GM23338 (cell line): ENCODE measurements at regions not wholly inside any gene's neighbourhood (a gene's known extent, or its start where the extent isn't known, plus 50 kb on each side); places are given as distances from the start of the nearest gene placed in this dataset.

Source experiments
- ATAC-seq: fragments of 200-7000 bp; cut with Tn5 transposase; 3 replicates; pipeline ENCODE4 v1.9.1; 2020
- DNase-seq: peaks from one replicate; pipeline ENCODE4 v3.0.0-alpha.2; 2015; ENCODE audit warnings: low spot score
- H2AFZ ChIP-seq: fragments of 200-600 bp; sonication (generic); 2 replicates; pipeline ENCODE4 v1.8.0; 2016; ENCODE audit warnings: antibody characterized with exemption, mild to moderate bottlenecking, moderate library complexity
- H3F3A ChIP-seq: fragments of 200-600 bp; sonication (generic); replicated peaks from 2 replicates; pipeline ENCODE4 v1.8.0; 2017; ENCODE audit warnings: antibody characterized with exemption, mixed run types, low read depth
- H3K27ac ChIP-seq: fragments of 200-600 bp; sonication (generic); 2 replicates; pipeline ENCODE4 v1.6.1; 2016; ENCODE audit warnings: low read depth
- H3K27me3 ChIP-seq: fragments of 200-600 bp; sonication (generic); 2 replicates; pipeline ENCODE4 v1.8.0; 2016; ENCODE audit warnings: mild to moderate bottlenecking, mixed run types, moderate library complexity; ENCODE audit not compliant: insufficient read depth
- H3K36me3 ChIP-seq: fragments of 200-600 bp; sonication (generic); 2 replicates; pipeline ENCODE4 v1.8.0; 2016; ENCODE audit warnings: mild to moderate bottlenecking; ENCODE audit not compliant: insufficient read depth
- H3K4me1 ChIP-seq: fragments of 200-600 bp; sonication (generic); 2 replicates; pipeline ENCODE4 v1.8.0; 2016; ENCODE audit warnings: mild to moderate bottlenecking, moderate library complexity; ENCODE audit not compliant: insufficient read depth
- H3K4me2 ChIP-seq: fragments of 200-600 bp; sonication (generic); 2 replicates; pipeline ENCODE4 v1.7.1; 2017; ENCODE audit warnings: mixed run types
- H3K4me3 ChIP-seq: fragments of 200-600 bp; sonication (generic); 2 replicates; pipeline ENCODE4 v1.6.1; 2016; ENCODE audit warnings: mixed run types
- H3K79me2 ChIP-seq: fragments of 200-600 bp; sonication (generic); replicated peaks from 2 replicates; pipeline ENCODE4 v1.8.0; 2017; ENCODE audit warnings: mild to moderate bottlenecking; ENCODE audit not compliant: insufficient read depth
- H3K9me2 ChIP-seq: fragments of 200-600 bp; sonication (generic); 2 replicates; pipeline ENCODE4 v1.8.0; 2017; ENCODE audit not compliant: insufficient read depth
- H4K20me1 ChIP-seq: fragments of 200-600 bp; sonication (generic); replicated peaks from 2 replicates; pipeline ENCODE4 v1.8.0; 2017; ENCODE audit warnings: mild to moderate bottlenecking; ENCODE audit not compliant: insufficient read depth
- H3K27ac Mint-ChIP-seq: 2 replicates; pipeline ENCODE4 v1.8.0; 2020; ENCODE audit warnings: inconsistent platforms, mild to moderate bottlenecking, moderate library complexity, mixed read lengths
- H3K27me3 Mint-ChIP-seq: 3 replicates; pipeline ENCODE4 v1.8.0; 2022; ENCODE audit warnings: low read depth, mild to moderate bottlenecking, moderate library complexity, mixed read lengths, inconsistent platforms; ENCODE audit not compliant: insufficient read depth, poor library complexity
- H3K36me3 Mint-ChIP-seq: 3 replicates; pipeline ENCODE4 v1.8.0; 2021; ENCODE audit warnings: low read depth, mild to moderate bottlenecking, inconsistent platforms, moderate library complexity, mixed read lengths
- H3K4me1 Mint-ChIP-seq: 3 replicates; pipeline ENCODE4 v1.8.0; 2020; ENCODE audit warnings: mild to moderate bottlenecking, inconsistent platforms, mixed read lengths
- H3K4me3 Mint-ChIP-seq: 3 replicates; pipeline ENCODE4 v1.8.0; 2021; ENCODE audit warnings: moderate library complexity, mild to moderate bottlenecking, inconsistent platforms, mixed read lengths
- H3K9me3 Mint-ChIP-seq: 3 replicates; pipeline ENCODE4 v1.8.0; 2020; ENCODE audit warnings: moderate library complexity, mild to moderate bottlenecking, inconsistent platforms, mixed read lengths
- CTCF ChIP-seq, 2 experiments: fragments of 200-600 bp in 1 of 2; sonication (generic) in 1 of 2; conservative IDR thresholded peaks; 2 replicates each; pipeline versions ENCODE4 v1.5.1 to v1.6.1; 2016 to 2017; ENCODE audit warnings: antibody characterized with exemption in 2 of 2, low read depth in 2 of 2, mild to moderate bottlenecking in 2 of 2, moderate library complexity in 1 of 2
- ETS1 ChIP-seq: IDR thresholded peaks from 2 replicates; pipeline ENCODE4 v1.6.1; 2016; ENCODE audit warnings: antibody characterized with exemption
- EZH2 ChIP-seq: fragments of 200-600 bp; sonication (generic); IDR thresholded peaks from one replicate; pipeline ENCODE4 v1.8.0; 2017; ENCODE audit warnings: antibody characterized with exemption, mild to moderate bottlenecking, low read depth; ENCODE audit not compliant: unreplicated experiment
- EZH2phosphoT487 ChIP-seq: fragments of 200-600 bp; sonication (generic); IDR thresholded peaks from one replicate; pipeline ENCODE4 v1.8.1; 2018; ENCODE audit warnings: antibody characterized with exemption; ENCODE audit not compliant: unreplicated experiment
- JUNB ChIP-seq: IDR thresholded peaks from one replicate; pipeline ENCODE4 v1.6.1; 2016; ENCODE audit warnings: antibody characterized with exemption; ENCODE audit not compliant: unreplicated experiment
- NANOG ChIP-seq: IDR thresholded peaks from 2 replicates; pipeline ENCODE4 v1.6.1; 2016; ENCODE audit warnings: antibody characterized with exemption, borderline replicate concordance
- STAT1 ChIP-seq: IDR thresholded peaks from one replicate; pipeline ENCODE4 v1.6.1; 2016; ENCODE audit warnings: antibody characterized with exemption; ENCODE audit not compliant: unreplicated experiment
- ZNF114 ChIP-seq: fragments of 250-450 bp; sonication (Bioruptor Pico); IDR thresholded peaks from 2 replicates; pipeline ENCODE4 v1.5.0; 2020; ENCODE audit warnings: mild to moderate bottlenecking, moderate library complexity
- ZNF462 ChIP-seq: fragments of 250-450 bp; sonication (Bioruptor Pico); IDR thresholded peaks from 2 replicates; pipeline ENCODE4 v1.5.0; 2020; ENCODE audit warnings: mild to moderate bottlenecking, moderate library complexity

- no peak for TF ChIP-seq ZNF462 (CRISPR knock-in tag)
- no peak for TF ChIP-seq CTCF (conservative IDR thresholded peaks at IDR 0.05; ENCODE audit: low read depth in 2 of 2)
- no peak for TF ChIP-seq EZH2phosphoT487
Measured at GRCh38 chr6:41487860-41488432, 58.2 kb upstream of the FOXP4 start (continued).

GRCh38 chr6:41488433-41489119 is 57.6 kb upstream of the FOXP4 start:
- no peak overlapping the region for H3K27ac ChIP-seq
- Mint-ChIP-seq H3K4me3 (peak overlapping the region; percentile 15; the same call in 1 of the 3 replicates), H3K4me1 (peaks cover 62% of the 10 kb centered on the region), H3K9me3 (no peaks in the 10 kb centered on the region), H3K36me3 (no peaks in the 10 kb centered on the region), H3K27me3 (peaks cover 30% of the 10 kb centered on the region), H3K27ac (no peak overlapping the region)
- H3F3A ChIP-seq, result 0 out of 2 replicates have a peak, but pooled peaks cover 8% of the 10 kb centered on the region
- no peaks in the 10 kb centered on the region for H3K79me2 ChIP-seq
- DNase-seq (peak; percentile 69), ATAC-seq (peak; percentile 78)
- no peaks in the 10 kb centered on the region for H3K9me2 ChIP-seq
- peaks cover 44% of the 10 kb centered on the region for H3K27me3 ChIP-seq
- peak overlapping the region; percentile 83 for H2AFZ ChIP-seq
- H3K4me2 ChIP-seq, result peak overlapping the region; percentile 65
- H4K20me1 ChIP-seq, result no peaks in the 10 kb centered on the region
- no peak overlapping the region for H3K4me3 ChIP-seq
- no peaks in the 10 kb centered on the region for H3K36me3 ChIP-seq
- H3K4me1 ChIP-seq, result peaks cover 45% of the 10 kb centered on the region
- TF ChIP-seq NANOG (no peak), ZNF114 (no peak), CTCF (conservative IDR thresholded peaks at IDR 0.05; ENCODE audit: low read depth in 2 of 2) (no peak), STAT1 (no peak), EZH2phosphoT487 (no peak), ETS1 (no peak), EZH2 (no peak), JUNB (no peak)
